ENCODE measurements at regions not wholly inside any gene's neighbourhood (a gene's known extent, or its start where the extent isn't known, plus 50 kb on each side); places are given as distances from the start of the nearest gene placed in this dataset.

DNA sequence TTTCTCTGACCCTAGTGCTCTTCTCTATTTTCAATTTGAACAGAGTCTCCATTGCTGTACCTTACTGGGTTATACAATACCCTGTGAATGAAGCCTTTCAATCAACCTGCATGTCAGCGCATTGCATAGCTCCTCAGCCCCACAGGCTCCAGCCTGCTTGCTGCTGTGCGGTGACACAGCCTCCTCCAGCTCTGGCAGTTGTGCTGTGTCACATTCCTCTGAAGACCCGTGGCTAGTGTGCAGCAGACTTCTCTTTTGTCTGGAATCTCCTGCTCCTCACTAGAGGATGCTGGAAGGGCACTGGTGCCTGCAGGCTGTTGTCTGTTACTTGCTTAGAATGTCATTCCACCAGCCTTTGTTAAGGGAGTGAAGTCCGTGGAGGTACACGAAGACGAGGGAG lies 390.1 kb upstream of the B3GAT1 start (continued):
- TF ChIP-seq FOSL1 (tag; conservative IDR thresholded peaks at IDR 0.05): no peak
- no peak for TF ChIP-seq SOX6 (IDR thresholded peaks at IDR 0.05)
- TF ChIP-seq CREM (IDR thresholded peaks at IDR 0.05; ENCODE audit: low read depth): no peak
- TF ChIP-seq KLF16 (IDR thresholded peaks at IDR 0.05): no peak
- TF ChIP-seq, protein P1, sequence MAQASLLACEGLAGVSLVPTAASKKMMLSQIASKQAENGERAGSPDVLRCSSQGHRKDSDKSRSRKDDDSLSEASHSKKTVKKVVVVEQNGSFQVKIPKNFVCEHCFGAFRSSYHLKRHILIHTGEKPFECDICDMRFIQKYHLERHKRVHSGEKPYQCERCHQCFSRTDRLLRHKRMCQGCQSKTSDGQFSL (CRISPR knock-in tag; IDR thresholded peaks at IDR 0.05): no peak
- TF ChIP-seq, protein P1 (tag; IDR thresholded peaks at IDR 0.05): no peak
- TF ChIP-seq, protein P2, sequence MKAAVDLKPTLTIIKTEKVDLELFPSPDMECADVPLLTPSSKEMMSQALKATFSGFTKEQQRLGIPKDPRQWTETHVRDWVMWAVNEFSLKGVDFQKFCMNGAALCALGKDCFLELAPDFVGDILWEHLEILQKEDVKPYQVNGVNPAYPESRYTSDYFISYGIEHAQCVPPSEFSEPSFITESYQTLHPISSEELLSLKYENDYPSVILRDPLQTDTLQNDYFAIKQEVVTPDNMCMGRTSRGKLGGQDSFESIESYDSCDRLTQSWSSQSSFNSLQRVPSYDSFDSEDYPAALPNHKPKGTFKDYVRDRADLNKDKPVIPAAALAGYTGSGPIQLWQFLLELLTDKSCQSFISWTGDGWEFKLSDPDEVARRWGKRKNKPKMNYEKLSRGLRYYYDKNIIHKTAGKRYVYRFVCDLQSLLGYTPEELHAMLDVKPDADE (conservative IDR thresholded peaks at IDR 0.05; ENCODE audit: control insufficient read depth, low read depth, low read length): no peak
- TF ChIP-seq NFE2L1 (tag; IDR thresholded peaks at IDR 0.05; ENCODE audit: borderline replicate concordance, low read depth): no peak

DNA sequence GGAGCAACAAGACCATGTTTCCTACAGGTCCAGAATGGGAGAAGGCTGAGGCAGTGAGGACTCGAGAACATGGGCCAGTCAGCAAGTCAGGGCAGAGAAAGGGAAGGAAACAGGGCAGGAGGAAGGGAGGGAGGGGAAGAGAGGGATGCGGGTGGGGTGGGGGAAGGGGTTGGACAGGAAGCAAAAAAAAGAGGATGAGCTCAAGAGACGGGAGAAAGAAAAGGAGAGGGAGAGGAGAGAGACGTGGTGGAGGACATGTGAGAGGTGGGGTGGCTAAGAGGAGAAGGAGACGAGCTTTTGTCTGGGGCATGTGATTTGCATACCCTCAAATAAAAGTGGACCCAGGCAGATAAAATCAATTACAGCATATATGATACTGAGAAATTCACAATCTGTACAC lies 389.5 kb upstream of the B3GAT1 start:
- Histone ChIP-seq H3K9ac (ENCODE audit: insufficient read depth in 1 of 2, low read depth in 2 of 2, low read length in 2 of 2) (no peak overlapping the region), H3K4me3 (no peak overlapping the region), H3K9me3 (replicated peaks; ENCODE audit: control insufficient read depth, insufficient read depth, low read depth, low read length) (no peaks in the 10 kb centered on the region), H3K36me3 (ENCODE audit: control insufficient read depth, insufficient read depth, low read length) (no peaks in the 10 kb centered on the region), H2AFZ (ENCODE audit: low read depth, low read length) (no peak overlapping the region), H3K4me1 (replicated peaks in 1 of 2; ENCODE audit: control insufficient read depth in 2 of 2, insufficient read depth in 2 of 2, low read length in 2 of 2) (no peaks in the 10 kb centered on the region), H3K27ac (ENCODE audit: extremely low read depth, low read depth, low read length) (no peak overlapping the region), H4K20me1 (replicated peaks; ENCODE audit: control insufficient read depth, insufficient read depth, low read length) (no peaks in the 10 kb centered on the region), H3K27me3 (ENCODE audit: control insufficient read depth in 2 of 2, insufficient read depth in 2 of 2, low read length in 2 of 2) (peaks cover 3 to 28% of the 10 kb centered on the region in 2 experiments; a peak in 3 of 5 replicates), H3K4me2 (ENCODE audit: insufficient read depth, low read length) (no peak overlapping the region), H3K9me1 (ENCODE audit: control insufficient read depth, insufficient read depth, low read length) (no peaks in the 10 kb centered on the region), H3K79me2 (ENCODE audit: control insufficient read depth, insufficient read depth, low read length) (no peaks in the 10 kb centered on the region)
- in situ Hi-C loops (cut with MboI) (no loop called here), intact Hi-C loops (cut with micrococcal nuclease) (no loop called here)
- CTCF ChIA-PET (ENCODE audit: low intra/inter-chr PET ratio): no interaction called here
- DNase-seq (ENCODE audit: extremely low read depth in 1 of 4, low spot score in 3 of 4) (no peak), FAIRE-seq (no peak), ATAC-seq (no peak)
- TF ChIP-seq KDM1A (IDR thresholded peaks at IDR 0.05): no peak
- TF ChIP-seq, protein P3, sequence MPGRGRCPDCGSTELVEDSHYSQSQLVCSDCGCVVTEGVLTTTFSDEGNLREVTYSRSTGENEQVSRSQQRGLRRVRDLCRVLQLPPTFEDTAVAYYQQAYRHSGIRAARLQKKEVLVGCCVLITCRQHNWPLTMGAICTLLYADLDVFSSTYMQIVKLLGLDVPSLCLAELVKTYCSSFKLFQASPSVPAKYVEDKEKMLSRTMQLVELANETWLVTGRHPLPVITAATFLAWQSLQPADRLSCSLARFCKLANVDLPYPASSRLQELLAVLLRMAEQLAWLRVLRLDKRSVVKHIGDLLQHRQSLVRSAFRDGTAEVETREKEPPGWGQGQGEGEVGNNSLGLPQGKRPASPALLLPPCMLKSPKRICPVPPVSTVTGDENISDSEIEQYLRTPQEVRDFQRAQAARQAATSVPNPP (IDR thresholded peaks at IDR 0.05; ENCODE audit: borderline replicate concordance, insufficient read depth, insufficient read length): no peak
- no peak for TF ChIP-seq RBM39 (optimal IDR thresholded peaks at IDR 0.05; ENCODE audit: low read depth, low read length)
- TF ChIP-seq, protein P4, sequence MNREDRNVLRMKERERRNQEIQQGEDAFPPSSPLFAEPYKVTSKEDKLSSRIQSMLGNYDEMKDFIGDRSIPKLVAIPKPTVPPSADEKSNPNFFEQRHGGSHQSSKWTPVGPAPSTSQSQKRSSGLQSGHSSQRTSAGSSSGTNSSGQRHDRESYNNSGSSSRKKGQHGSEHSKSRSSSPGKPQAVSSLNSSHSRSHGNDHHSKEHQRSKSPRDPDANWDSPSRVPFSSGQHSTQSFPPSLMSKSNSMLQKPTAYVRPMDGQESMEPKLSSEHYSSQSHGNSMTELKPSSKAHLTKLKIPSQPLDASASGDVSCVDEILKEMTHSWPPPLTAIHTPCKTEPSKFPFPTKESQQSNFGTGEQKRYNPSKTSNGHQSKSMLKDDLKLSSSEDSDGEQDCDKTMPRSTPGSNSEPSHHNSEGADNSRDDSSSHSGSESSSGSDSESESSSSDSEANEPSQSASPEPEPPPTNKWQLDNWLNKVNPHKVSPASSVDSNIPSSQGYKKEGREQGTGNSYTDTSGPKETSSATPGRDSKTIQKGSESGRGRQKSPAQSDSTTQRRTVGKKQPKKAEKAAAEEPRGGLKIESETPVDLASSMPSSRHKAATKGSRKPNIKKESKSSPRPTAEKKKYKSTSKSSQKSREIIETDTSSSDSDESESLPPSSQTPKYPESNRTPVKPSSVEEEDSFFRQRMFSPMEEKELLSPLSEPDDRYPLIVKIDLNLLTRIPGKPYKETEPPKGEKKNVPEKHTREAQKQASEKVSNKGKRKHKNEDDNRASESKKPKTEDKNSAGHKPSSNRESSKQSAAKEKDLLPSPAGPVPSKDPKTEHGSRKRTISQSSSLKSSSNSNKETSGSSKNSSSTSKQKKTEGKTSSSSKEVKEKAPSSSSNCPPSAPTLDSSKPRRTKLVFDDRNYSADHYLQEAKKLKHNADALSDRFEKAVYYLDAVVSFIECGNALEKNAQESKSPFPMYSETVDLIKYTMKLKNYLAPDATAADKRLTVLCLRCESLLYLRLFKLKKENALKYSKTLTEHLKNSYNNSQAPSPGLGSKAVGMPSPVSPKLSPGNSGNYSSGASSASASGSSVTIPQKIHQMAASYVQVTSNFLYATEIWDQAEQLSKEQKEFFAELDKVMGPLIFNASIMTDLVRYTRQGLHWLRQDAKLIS (CRISPR knock-in tag; IDR thresholded peaks at IDR 0.05): no peak
- POLR2A ChIA-PET: no interaction called here
- WGBS (ENCODE audit: insufficient coverage, low coverage, missing lambda C conversion rate): 0% methylated on average over 2 of the region's 5 CpGs
- no TSS peak for BruUV-seq (replicated peaks)
